Adipocyte (in vitro differentiated cells): ENCODE measurements at regions not wholly inside any gene's neighbourhood (a gene's known extent, or its start where the extent isn't known, plus 50 kb on each side); places are given as distances from the start of the nearest gene placed in this dataset.

Experiments used
- DNase-seq: peaks from one replicate; pipeline ENCODE4 v3.0.0-alpha.2; 2015; ENCODE audit warnings: low read depth
- H3K27me3 ChIP-seq: replicated peaks from 2 replicates; pipeline ENCODE4 v1.7.0; 2013; ENCODE audit warnings: mild to moderate bottlenecking, low read length, moderate library complexity; ENCODE audit not compliant: control insufficient read depth, insufficient read depth
- H3K36me3 ChIP-seq: 2 replicates; pipeline ENCODE4 v1.7.0; 2013; ENCODE audit warnings: low read length, mild to moderate bottlenecking, moderate library complexity; ENCODE audit not compliant: control insufficient read depth, insufficient read depth, severe bottlenecking
- H3K4me1 ChIP-seq: 2 replicates; pipeline ENCODE4 v1.7.0; 2013; ENCODE audit warnings: mild to moderate bottlenecking, low read length, moderate library complexity; ENCODE audit not compliant: control insufficient read depth, insufficient read depth
- H3K4me3 ChIP-seq: 2 replicates; pipeline ENCODE4 v1.7.0; 2013; ENCODE audit warnings: mild to moderate bottlenecking, low read length, moderate library complexity
- H3K9ac ChIP-seq: 2 replicates; pipeline ENCODE4 v1.7.0; 2013; ENCODE audit warnings: mild to moderate bottlenecking, low read length, moderate library complexity
- H3K9me3 ChIP-seq: 2 replicates; pipeline ENCODE4 v1.7.0; 2013; ENCODE audit warnings: mild to moderate bottlenecking, low read length, moderate library complexity; ENCODE audit not compliant: control insufficient read depth

- Histone ChIP-seq H3K4me3 (no peak overlapping the region), H3K4me1 (no peaks in the 10 kb centered on the region), H3K9me3 (no peaks in the 10 kb centered on the region), H3K27me3 (peaks cover 10% of the 10 kb centered on the region), H3K36me3 (no peaks in the 10 kb centered on the region), H3K9ac (no peak overlapping the region)
- no peak for DNase-seq
Observed at GRCh38 chr20:20933142-20933958, 172.8 kb downstream of the LINC00237 start.

GRCh38 chr20:20932156-20932555, 174.0 kb downstream of the LINC00237 start:
- H3K36me3 ChIP-seq = no peaks in the 10 kb centered on the region

GRCh38 chr20:20931632-20932031, 174.5 kb downstream of the LINC00237 start:
- Histone ChIP-seq H3K4me3 (no peak overlapping the region), H3K36me3 (no peaks in the 10 kb centered on the region), H3K4me1 (no peaks in the 10 kb centered on the region), H3K9me3 (no peaks in the 10 kb centered on the region), H3K9ac (no peak overlapping the region), H3K27me3 (peaks cover 10% of the 10 kb centered on the region)
- no peak for DNase-seq

More at GRCh38 chr20:20932156-20932555, 174.0 kb downstream of the LINC00237 start:
- Histone ChIP-seq H3K27me3 (peaks cover 10% of the 10 kb centered on the region), H3K4me3 (no peak overlapping the region), H3K9ac (no peak overlapping the region), H3K9me3 (no peaks in the 10 kb centered on the region), H3K4me1 (no peaks in the 10 kb centered on the region)
- no peak for DNase-seq

- Histone ChIP-seq H3K36me3 (no peaks in the 10 kb centered on the region), H3K4me1 (no peaks in the 10 kb centered on the region), H3K4me3 (no peak overlapping the region), H3K27me3 (peaks cover 10% of the 10 kb centered on the region), H3K9me3 (no peaks in the 10 kb centered on the region), H3K9ac (no peak overlapping the region)
- no peak for DNase-seq
Observed at GRCh38 chr20:20931024-20931423, 175.1 kb downstream of the LINC00237 start.

- DNase-seq = no peak
- Histone ChIP-seq H3K4me1 (no peaks in the 10 kb centered on the region), H3K9me3 (no peaks in the 10 kb centered on the region), H3K36me3 (no peaks in the 10 kb centered on the region), H3K4me3 (no peak overlapping the region), H3K9ac (no peak overlapping the region), H3K27me3 (peaks cover 10% of the 10 kb centered on the region)
Observed at GRCh38 chr20:20930500-20930899, 175.7 kb downstream of the LINC00237 start.

- Histone ChIP-seq H3K9me3 (no peaks in the 10 kb centered on the region), H3K4me1 (no peaks in the 10 kb centered on the region), H3K9ac (no peak overlapping the region), H3K36me3 (no peaks in the 10 kb centered on the region), H3K4me3 (no peak overlapping the region), H3K27me3 (peaks cover 7% of the 10 kb centered on the region)
- DNase-seq = no peak
Observed at GRCh38 chr20:20929341-20929740, 176.8 kb downstream of the LINC00237 start.

GRCh38 chr20:20926222-20926905, 179.8 kb downstream of the LINC00237 start:
- Histone ChIP-seq H3K9me3 (no peaks in the 10 kb centered on the region), H3K36me3 (no peaks in the 10 kb centered on the region), H3K9ac (no peak overlapping the region), H3K4me3 (no peak overlapping the region), H3K4me1 (no peaks in the 10 kb centered on the region), H3K27me3 (no peaks in the 10 kb centered on the region)
- no peak for DNase-seq

- no peaks in the 10 kb centered on the region for H3K27me3 ChIP-seq
- no peak overlapping the region for H3K4me3 ChIP-seq
- H3K4me1 ChIP-seq = no peaks in the 10 kb centered on the region
- H3K9me3 ChIP-seq = peaks cover 24% of the 10 kb centered on the region
- H3K9ac ChIP-seq = no peak overlapping the region
- no peak for DNase-seq
- H3K36me3 ChIP-seq = no peaks in the 10 kb centered on the region
Observed at GRCh38 chr20:20920433-20920832, 185.7 kb downstream of the LINC00237 start.

GRCh38 chr20:20915844-20916243, 190.3 kb downstream of the LINC00237 start:
- H3K27me3 ChIP-seq = no peaks in the 10 kb centered on the region
- no peaks in the 10 kb centered on the region for H3K4me1 ChIP-seq
- no peak overlapping the region for H3K9ac ChIP-seq
- no peaks in the 10 kb centered on the region for H3K36me3 ChIP-seq
- DNase-seq = no peak
- H3K4me3 ChIP-seq = no peak overlapping the region
- H3K9me3 ChIP-seq = peaks cover 24% of the 10 kb centered on the region

GRCh38 chr20:20904501-20904831, 192.0 kb upstream of the RALGAPA2 start:
- H3K27me3 ChIP-seq = peaks cover 7% of the 10 kb centered on the region
- no peak overlapping the region for H3K9ac ChIP-seq
- no peaks in the 10 kb centered on the region for H3K4me1 ChIP-seq
- DNase-seq = no peak
- H3K36me3 ChIP-seq = no peaks in the 10 kb centered on the region
- peaks cover 5% of the 10 kb centered on the region for H3K9me3 ChIP-seq
- H3K4me3 ChIP-seq = no peak overlapping the region

- H3K27me3 ChIP-seq = peaks cover 7% of the 10 kb centered on the region
- no peaks in the 10 kb centered on the region for H3K36me3 ChIP-seq
- H3K9me3 ChIP-seq = peaks cover 5% of the 10 kb centered on the region
- H3K4me1 ChIP-seq = no peaks in the 10 kb centered on the region
- DNase-seq = no peak
- H3K9ac ChIP-seq = no peak overlapping the region
- H3K4me3 ChIP-seq = no peak overlapping the region
Observed at GRCh38 chr20:20903773-20904500, 191.5 kb upstream of the RALGAPA2 start.
